ENCODE measurements at regions not wholly inside any gene's neighbourhood (a gene's known extent, or its start where the extent isn't known, plus 50 kb on each side); places are given as distances from the start of the nearest gene placed in this dataset.

DNA sequence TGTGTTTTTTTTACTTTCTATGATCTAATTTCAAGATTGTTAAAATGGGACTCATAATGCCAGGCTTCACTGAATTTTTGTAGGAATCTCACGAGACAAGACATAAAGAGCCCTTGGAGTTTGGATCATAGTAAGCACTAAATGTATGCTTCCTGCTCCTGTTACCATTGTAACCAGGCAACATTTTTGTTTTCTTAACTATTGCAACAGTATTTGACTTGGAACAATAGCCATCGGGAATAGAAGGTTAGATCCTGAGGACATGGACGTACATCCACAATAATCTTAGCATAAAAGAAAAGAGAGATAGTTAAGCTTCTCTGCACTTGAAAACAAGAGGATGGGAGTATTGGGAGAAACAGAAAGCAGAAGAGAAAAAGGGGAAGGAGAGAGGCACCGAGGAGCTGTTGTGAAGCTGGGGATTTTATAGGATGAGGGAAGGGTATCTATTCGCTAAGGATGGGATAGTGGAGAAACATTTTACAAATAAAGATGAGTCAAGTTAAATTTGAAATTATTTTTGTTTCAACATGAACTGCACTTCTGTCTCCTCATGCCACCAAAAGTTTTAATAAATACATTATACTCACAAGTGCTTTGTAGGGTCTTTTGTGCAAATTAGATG is 131.4 kb downstream of the TMCO5A start:
- no peaks in the 10 kb centered on the region for H3K27me3 ChIP-seq (replicated peaks in 1 of 7)
- WGBS, 5 donors: 64 to 80% (median 66%) methylated on average over 5 of the region's 5 CpGs
- no peak overlapping the region for H3K4me3 ChIP-seq
- no peaks in the 10 kb centered on the region for H3K36me3 ChIP-seq
- no peaks in the 10 kb centered on the region for H3K9me3 ChIP-seq
- intact Hi-C loops (cut with DNase I; ENCODE audit: low total_unique reads): no loop called here
- H3K27ac ChIP-seq: no peak overlapping the region
- H3K4me1 ChIP-seq: peaks cover 8 to 33% (median 20%) of the 10 kb centered on the region in 6 donors
- DNase-seq: no peak
- TF ChIP-seq POLR2AphosphoS5 (IDR thresholded peaks at IDR 0.05) (no peak), POLR2A (IDR thresholded peaks at IDR 0.05) (no peak)
- TF ChIP-seq, protein P1, sequence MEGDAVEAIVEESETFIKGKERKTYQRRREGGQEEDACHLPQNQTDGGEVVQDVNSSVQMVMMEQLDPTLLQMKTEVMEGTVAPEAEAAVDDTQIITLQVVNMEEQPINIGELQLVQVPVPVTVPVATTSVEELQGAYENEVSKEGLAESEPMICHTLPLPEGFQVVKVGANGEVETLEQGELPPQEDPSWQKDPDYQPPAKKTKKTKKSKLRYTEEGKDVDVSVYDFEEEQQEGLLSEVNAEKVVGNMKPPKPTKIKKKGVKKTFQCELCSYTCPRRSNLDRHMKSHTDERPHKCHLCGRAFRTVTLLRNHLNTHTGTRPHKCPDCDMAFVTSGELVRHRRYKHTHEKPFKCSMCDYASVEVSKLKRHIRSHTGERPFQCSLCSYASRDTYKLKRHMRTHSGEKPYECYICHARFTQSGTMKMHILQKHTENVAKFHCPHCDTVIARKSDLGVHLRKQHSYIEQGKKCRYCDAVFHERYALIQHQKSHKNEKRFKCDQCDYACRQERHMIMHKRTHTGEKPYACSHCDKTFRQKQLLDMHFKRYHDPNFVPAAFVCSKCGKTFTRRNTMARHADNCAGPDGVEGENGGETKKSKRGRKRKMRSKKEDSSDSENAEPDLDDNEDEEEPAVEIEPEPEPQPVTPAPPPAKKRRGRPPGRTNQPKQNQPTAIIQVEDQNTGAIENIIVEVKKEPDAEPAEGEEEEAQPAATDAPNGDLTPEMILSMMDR (IDR thresholded peaks at IDR 0.05 in 8 of 11, conservative IDR thresholded peaks at IDR 0.05 in 3 of 11): no peak

DNA sequence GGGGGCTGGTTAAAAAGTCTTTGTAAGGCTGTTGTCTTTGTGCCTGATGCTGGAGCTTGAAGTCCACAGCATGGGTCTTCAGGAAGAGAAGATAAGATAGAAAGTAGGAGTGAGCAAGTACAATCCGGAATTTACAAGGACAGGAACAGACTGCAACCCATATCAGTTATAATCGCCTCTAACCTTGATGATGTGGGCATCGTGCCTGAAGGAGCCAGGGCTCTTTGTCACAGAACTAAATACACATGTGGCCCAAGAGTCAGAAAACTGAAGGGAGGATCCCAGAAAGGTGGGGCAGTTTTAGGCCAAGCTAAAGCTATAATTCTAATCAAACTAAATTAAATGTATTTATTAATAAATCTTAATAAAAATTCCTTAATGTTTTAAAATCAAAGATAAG is 132.2 kb downstream of the TMCO5A start:
- Histone ChIP-seq H3K27ac (no peak overlapping the region), H3K9me3 (no peaks in the 10 kb centered on the region), H3K27me3 (replicated peaks in 1 of 7) (peaks cover 0 to 2% (median 0%) of the 10 kb centered on the region in 7 donors), H3K4me3 (no peak overlapping the region), H3K36me3 (no peaks in the 10 kb centered on the region), H3K4me1 (peaks cover 8 to 39% (median 23%) of the 10 kb centered on the region in 6 donors)
- TF ChIP-seq POLR2A (IDR thresholded peaks at IDR 0.05): no peak
- TF ChIP-seq, protein P1 (IDR thresholded peaks at IDR 0.05 in 8 of 11, conservative IDR thresholded peaks at IDR 0.05 in 3 of 11): no peak
- TF ChIP-seq POLR2AphosphoS5 (IDR thresholded peaks at IDR 0.05): no peak
- intact Hi-C loops (cut with DNase I; ENCODE audit: low total_unique reads): no loop called here
- WGBS, 5 donors: 59 to 88% (median 82%) methylated on average over 3 of the region's 3 CpGs
- no peak for DNase-seq

DNA sequence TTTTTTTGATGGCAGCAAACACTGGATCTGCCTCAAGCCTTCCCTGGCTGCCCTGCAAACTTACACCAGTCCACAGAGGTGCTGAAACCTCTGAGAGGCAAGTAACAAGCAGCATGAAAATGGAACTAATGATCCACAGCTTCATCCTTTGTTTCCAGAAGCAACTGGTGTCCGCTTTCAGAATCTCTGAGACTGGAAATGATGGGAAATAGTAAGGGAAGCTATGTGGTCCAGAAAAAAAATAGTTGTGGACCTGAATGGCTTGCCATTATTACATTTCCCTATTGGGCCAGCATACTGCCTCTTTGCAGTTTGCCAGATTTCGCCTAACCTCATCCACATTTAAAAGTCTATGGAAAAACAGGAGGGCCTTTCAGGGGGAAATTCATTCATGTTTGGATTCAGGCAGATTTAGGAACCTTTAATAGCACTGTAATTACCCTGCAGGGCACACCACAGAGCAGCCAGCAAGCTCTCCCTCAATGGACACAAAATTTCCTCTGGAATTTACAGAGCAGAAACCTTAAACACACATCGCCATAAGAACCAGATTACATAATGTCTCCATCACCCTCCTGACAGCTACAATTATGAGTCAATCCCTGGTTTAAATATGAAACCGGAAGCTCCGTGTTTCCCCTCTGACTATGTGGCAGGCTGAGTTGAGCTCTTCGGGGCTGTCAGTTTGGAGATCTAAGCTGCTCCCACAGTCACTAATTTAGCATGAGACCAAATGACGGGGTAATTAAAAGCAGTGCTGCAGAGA is 134.4 kb downstream of the TMCO5A start:
- H3K27me3 ChIP-seq (replicated peaks in 1 of 7): peaks cover 0 to 24% (median 5%) of the 10 kb centered on the region in 7 donors
- TF ChIP-seq POLR2AphosphoS5 (IDR thresholded peaks at IDR 0.05) (peak in 1 of 3 donors; percentile 45), POLR2A (IDR thresholded peaks at IDR 0.05) (no peak)
- WGBS, 5 donors: 23 to 26% (median 24%) methylated on average over 7 of the region's 7 CpGs
- peak overlapping the region in 2 of 8 donors; percentile 2 to 38 for H3K4me3 ChIP-seq
- no peak for DNase-seq
- peak overlapping the region in 7 of 8 donors; percentile 14 to 79 (median 67) for H3K27ac ChIP-seq
- H3K36me3 ChIP-seq: no peaks in the 10 kb centered on the region
- H3K9me3 ChIP-seq: no peaks in the 10 kb centered on the region
- intact Hi-C loops (cut with DNase I; ENCODE audit: low total_unique reads): no loop called here
- peaks cover 14 to 61% (median 42%) of the 10 kb centered on the region in 6 donors for H3K4me1 ChIP-seq

DNA sequence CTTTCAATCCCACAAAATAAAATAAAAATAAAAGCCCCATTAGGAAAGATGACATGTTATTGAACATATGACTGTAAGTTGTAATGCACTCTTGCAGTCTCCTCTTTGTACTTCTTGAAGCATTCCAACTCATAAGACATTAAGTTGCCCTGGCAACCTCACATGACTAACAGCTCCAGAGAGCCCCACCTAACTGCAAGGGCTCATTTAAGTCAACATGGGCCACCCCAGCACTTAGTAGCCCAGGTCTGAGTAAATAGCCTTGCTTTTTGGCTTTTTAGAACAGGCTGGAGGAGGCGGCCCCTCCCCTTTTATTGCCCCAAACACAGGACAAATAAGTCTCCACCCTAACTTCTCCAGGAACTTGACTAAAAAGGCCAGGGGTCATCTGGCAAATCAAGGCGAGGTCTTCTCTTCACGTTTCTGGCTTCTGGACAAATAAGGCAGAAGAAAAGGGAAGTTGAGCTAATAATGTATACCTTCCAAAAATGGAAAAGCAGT is 135.1 kb downstream of the TMCO5A start:
- WGBS, 5 donors: 30 to 51% (median 43%) methylated on average over 3 of the region's 3 CpGs
- TF ChIP-seq POLR2A (IDR thresholded peaks at IDR 0.05): no peak
- no peak for TF ChIP-seq POLR2AphosphoS5 (IDR thresholded peaks at IDR 0.05)
- TF ChIP-seq, protein P1 (IDR thresholded peaks at IDR 0.05 in 8 of 11, conservative IDR thresholded peaks at IDR 0.05 in 3 of 11): no peak
- peak overlapping the region in 2 of 8 donors; percentile 2 to 38 for H3K4me3 ChIP-seq
- intact Hi-C loops (cut with DNase I; ENCODE audit: low total_unique reads): loop anchor here (5.0 kb wide), 1 partner anchor 188 kb away; no protein-coding TSS in a partner anchor
- no peaks in the 10 kb centered on the region for H3K36me3 ChIP-seq
- no peaks in the 10 kb centered on the region for H3K9me3 ChIP-seq
- DNase-seq: no peak
- H3K4me1 ChIP-seq: peaks cover 19 to 68% (median 43%) of the 10 kb centered on the region in 6 donors
- peak overlapping the region in 7 of 8 donors; percentile 14 to 79 (median 67) for H3K27ac ChIP-seq
- peaks cover 0 to 24% (median 5%) of the 10 kb centered on the region in 7 donors for H3K27me3 ChIP-seq (replicated peaks in 1 of 7)

Measured in spleen (tissue), 11 donors.